ENCODE measurements at regions not wholly inside any gene's neighbourhood (a gene's known extent, or its start where the extent isn't known, plus 50 kb on each side); places are given as distances from the start of the nearest gene placed in this dataset.
A peak's percentile ranks its signal among the peaks of the same experiment; 100 is the strongest.
"Not testable (repeated sequence)": the region's sequence is repeated elsewhere in the genome, so short reads cannot be mapped to it uniquely, and the experiment has no call there.

- CTCF ChIA-PET = no interaction called here
- H3K27ac ChIP-seq (ENCODE audit: insufficient read depth in 1 of 2, low read depth in 1 of 2, low read length in 2 of 2, poor library complexity in 1 of 2, severe bottlenecking in 2 of 2) = no peak overlapping the region
- no peak overlapping the region for H3K4me3 ChIP-seq (ENCODE audit: control insufficient read depth in 1 of 7, extremely low read depth in 1 of 7, insufficient read depth in 4 of 7, low read depth in 2 of 7, low read length in 6 of 7)
- POLR2A ChIA-PET = no interaction called here
- peaks cover 0 to 6% (median 1%) of the 10 kb centered on the region in 4 experiments for H3K4me1 ChIP-seq (ENCODE audit: control extremely low read depth in 1 of 4, control insufficient read depth in 4 of 4, insufficient read depth in 4 of 4, low read length in 3 of 4)
- H3K36me3 ChIP-seq (ENCODE audit: control insufficient read depth in 4 of 4, insufficient read depth in 4 of 4, low read length in 3 of 4) = no peaks in the 10 kb centered on the region
- H3K9me3 ChIP-seq (ENCODE audit: control extremely low read depth in 1 of 5, control insufficient read depth in 4 of 5, insufficient read depth in 2 of 5, low read depth in 1 of 5, low read length in 4 of 5) = no peaks in the 10 kb centered on the region
- DNase-seq = no peak
- whole genome bisulfite sequencing (ENCODE audit: insufficient coverage) = 100% methylated on average over 2 of the region's 3 CpGs
- no peaks in the 10 kb centered on the region for H3K27me3 ChIP-seq (replicated peaks in 2 of 5; ENCODE audit: control insufficient read depth in 4 of 5, insufficient read depth in 5 of 5, low read length in 4 of 5)
These were observed 120.2 kb upstream of the TBCA start for GRCh38 chr5:77896338-77896737.

- H3K4me3 ChIP-seq (ENCODE audit: control insufficient read depth in 1 of 7, extremely low read depth in 1 of 7, insufficient read depth in 4 of 7, low read depth in 2 of 7, low read length in 6 of 7); H3K4me1 ChIP-seq (ENCODE audit: control extremely low read depth in 1 of 4, control insufficient read depth in 4 of 4, insufficient read depth in 4 of 4, low read length in 3 of 4); CTCF ChIA-PET; H3K9me3 ChIP-seq (ENCODE audit: control extremely low read depth in 1 of 5, control insufficient read depth in 4 of 5, insufficient read depth in 2 of 5, low read depth in 1 of 5, low read length in 4 of 5); POLR2A ChIA-PET; H3K27ac ChIP-seq (ENCODE audit: insufficient read depth in 1 of 2, low read depth in 1 of 2, low read length in 2 of 2, poor library complexity in 1 of 2, severe bottlenecking in 2 of 2); H3K36me3 ChIP-seq (ENCODE audit: control insufficient read depth in 4 of 4, insufficient read depth in 4 of 4, low read length in 3 of 4); DNase-seq; H3K27me3 ChIP-seq (replicated peaks in 2 of 5; ENCODE audit: control insufficient read depth in 4 of 5, insufficient read depth in 5 of 5, low read length in 4 of 5): not testable (repeated sequence)
- 100% methylated on average over 1 of the region's 5 CpGs for WGBS (ENCODE audit: insufficient coverage)
These were observed 118.0 kb upstream of the TBCA start for GRCh38 chr5:77894103-77894502.

- WGBS (ENCODE audit: insufficient coverage) = 90% methylated on average over 3 of the region's 3 CpGs
- ChIA-PET POLR2A (no interaction called here), CTCF (no interaction called here)
- Histone ChIP-seq H3K27me3 (replicated peaks in 2 of 5; ENCODE audit: control insufficient read depth in 4 of 5, insufficient read depth in 5 of 5, low read length in 4 of 5) (no peaks in the 10 kb centered on the region), H3K27ac (ENCODE audit: insufficient read depth in 1 of 2, low read depth in 1 of 2, low read length in 2 of 2, poor library complexity in 1 of 2, severe bottlenecking in 2 of 2) (no peak overlapping the region), H3K4me3 (ENCODE audit: control insufficient read depth in 1 of 7, extremely low read depth in 1 of 7, insufficient read depth in 4 of 7, low read depth in 2 of 7, low read length in 6 of 7) (no peak overlapping the region), H3K4me1 (ENCODE audit: control extremely low read depth in 1 of 4, control insufficient read depth in 4 of 4, insufficient read depth in 4 of 4, low read length in 3 of 4) (peaks cover 0 to 6% (median 1%) of the 10 kb centered on the region in 4 experiments), H3K36me3 (ENCODE audit: control insufficient read depth in 4 of 4, insufficient read depth in 4 of 4, low read length in 3 of 4) (no peaks in the 10 kb centered on the region), H3K9me3 (ENCODE audit: control extremely low read depth in 1 of 5, control insufficient read depth in 4 of 5, insufficient read depth in 2 of 5, low read depth in 1 of 5, low read length in 4 of 5) (no peaks in the 10 kb centered on the region)
- peak; percentile 22 to 70 (median 66) for DNase-seq
These were observed 117.2 kb upstream of the TBCA start for GRCh38 chr5:77893225-77893860.

GRCh38 chr5:77892061-77893010 lies 116.2 kb upstream of the TBCA start:
- H3K36me3 ChIP-seq (ENCODE audit: control insufficient read depth in 4 of 4, insufficient read depth in 4 of 4, low read length in 3 of 4) = no peaks in the 10 kb centered on the region
- no peak overlapping the region for H3K4me3 ChIP-seq (ENCODE audit: control insufficient read depth in 1 of 7, extremely low read depth in 1 of 7, insufficient read depth in 4 of 7, low read depth in 2 of 7, low read length in 6 of 7)
- no peaks in the 10 kb centered on the region for H3K9me3 ChIP-seq (ENCODE audit: control extremely low read depth in 1 of 5, control insufficient read depth in 4 of 5, insufficient read depth in 2 of 5, low read depth in 1 of 5, low read length in 4 of 5)
- no peak for DNase-seq
- CTCF ChIA-PET = interaction anchor here (1.3 kb wide), 1 partner anchor 12 kb away, joined by 4 read pairs; no protein-coding TSS in a partner anchor
- H3K4me1 ChIP-seq (ENCODE audit: control extremely low read depth in 1 of 4, control insufficient read depth in 4 of 4, insufficient read depth in 4 of 4, low read length in 3 of 4) = peaks cover 0 to 6% (median 1%) of the 10 kb centered on the region in 4 experiments
- H3K27me3 ChIP-seq (replicated peaks in 2 of 5; ENCODE audit: control insufficient read depth in 4 of 5, insufficient read depth in 5 of 5, low read length in 4 of 5) = no peaks in the 10 kb centered on the region
- POLR2A ChIA-PET = no interaction called here
- no peak overlapping the region for H3K27ac ChIP-seq (ENCODE audit: insufficient read depth in 1 of 2, low read depth in 1 of 2, low read length in 2 of 2, poor library complexity in 1 of 2, severe bottlenecking in 2 of 2)
- WGBS (ENCODE audit: insufficient coverage) = 97% methylated on average over 11 of the region's 12 CpGs

- CTCF ChIA-PET = interaction anchor here (2.0 kb wide), 1 partner anchor 9 kb away, joined by 6 read pairs; no protein-coding TSS in a partner anchor
- no peaks in the 10 kb centered on the region for H3K36me3 ChIP-seq (ENCODE audit: control insufficient read depth in 4 of 4, insufficient read depth in 4 of 4, low read length in 3 of 4)
- POLR2A ChIA-PET = interaction anchor here (0.6 kb wide), 1 partner anchor 15 kb away, joined by 3 read pairs; no protein-coding TSS in a partner anchor
- no peak overlapping the region for H3K27ac ChIP-seq (ENCODE audit: insufficient read depth in 1 of 2, low read depth in 1 of 2, low read length in 2 of 2, poor library complexity in 1 of 2, severe bottlenecking in 2 of 2)
- peaks cover 5 to 41% (median 23%) of the 10 kb centered on the region in 4 experiments for H3K4me1 ChIP-seq (ENCODE audit: control extremely low read depth in 1 of 4, control insufficient read depth in 4 of 4, insufficient read depth in 4 of 4, low read length in 3 of 4)
- H3K9me3 ChIP-seq (ENCODE audit: control extremely low read depth in 1 of 5, control insufficient read depth in 4 of 5, insufficient read depth in 2 of 5, low read depth in 1 of 5, low read length in 4 of 5) = no peaks in the 10 kb centered on the region
- WGBS (ENCODE audit: insufficient coverage) = 90% methylated on average over 1 of the region's 4 CpGs
- no peak for DNase-seq
- no peak overlapping the region for H3K4me3 ChIP-seq (ENCODE audit: control insufficient read depth in 1 of 7, extremely low read depth in 1 of 7, insufficient read depth in 4 of 7, low read depth in 2 of 7, low read length in 6 of 7)
- H3K27me3 ChIP-seq (replicated peaks in 2 of 5; ENCODE audit: control insufficient read depth in 4 of 5, insufficient read depth in 5 of 5, low read length in 4 of 5) = no peaks in the 10 kb centered on the region
These were observed 109.4 kb upstream of the TBCA start for GRCh38 chr5:77885519-77885918.

GRCh38 chr5:77882670-77883257 lies 106.6 kb upstream of the TBCA start:
- H3K9me3 ChIP-seq (ENCODE audit: control extremely low read depth in 1 of 5, control insufficient read depth in 4 of 5, insufficient read depth in 2 of 5, low read depth in 1 of 5, low read length in 4 of 5) = no peaks in the 10 kb centered on the region
- H3K4me3 ChIP-seq (ENCODE audit: control insufficient read depth in 1 of 7, extremely low read depth in 1 of 7, insufficient read depth in 4 of 7, low read depth in 2 of 7, low read length in 6 of 7) = peak overlapping the region in 2 of 7 experiments; percentile 12 to 20
- CTCF ChIA-PET = no interaction called here
- peak overlapping the region in 1 of 2 experiments; percentile 35 for H3K27ac ChIP-seq (ENCODE audit: insufficient read depth in 1 of 2, low read depth in 1 of 2, low read length in 2 of 2, poor library complexity in 1 of 2, severe bottlenecking in 2 of 2)
- POLR2A ChIA-PET = no interaction called here
- WGBS (ENCODE audit: insufficient coverage) = 80% methylated on average over 6 of the region's 6 CpGs
- no peaks in the 10 kb centered on the region for H3K36me3 ChIP-seq (ENCODE audit: control insufficient read depth in 4 of 4, insufficient read depth in 4 of 4, low read length in 3 of 4)
- peak; percentile 66 to 92 (median 89) for DNase-seq
- H3K4me1 ChIP-seq (ENCODE audit: control extremely low read depth in 1 of 4, control insufficient read depth in 4 of 4, insufficient read depth in 4 of 4, low read length in 3 of 4) = peaks cover 5 to 41% (median 23%) of the 10 kb centered on the region in 4 experiments
- H3K27me3 ChIP-seq (replicated peaks in 2 of 5; ENCODE audit: control insufficient read depth in 4 of 5, insufficient read depth in 5 of 5, low read length in 4 of 5) = no peaks in the 10 kb centered on the region

All from common myeloid progenitor, CD34-positive (primary cell).